ENCODE measurements at regions not wholly inside any gene's neighbourhood (a gene's known extent, or its start where the extent isn't known, plus 50 kb on each side); places are given as distances from the start of the nearest gene placed in this dataset.

DNA sequence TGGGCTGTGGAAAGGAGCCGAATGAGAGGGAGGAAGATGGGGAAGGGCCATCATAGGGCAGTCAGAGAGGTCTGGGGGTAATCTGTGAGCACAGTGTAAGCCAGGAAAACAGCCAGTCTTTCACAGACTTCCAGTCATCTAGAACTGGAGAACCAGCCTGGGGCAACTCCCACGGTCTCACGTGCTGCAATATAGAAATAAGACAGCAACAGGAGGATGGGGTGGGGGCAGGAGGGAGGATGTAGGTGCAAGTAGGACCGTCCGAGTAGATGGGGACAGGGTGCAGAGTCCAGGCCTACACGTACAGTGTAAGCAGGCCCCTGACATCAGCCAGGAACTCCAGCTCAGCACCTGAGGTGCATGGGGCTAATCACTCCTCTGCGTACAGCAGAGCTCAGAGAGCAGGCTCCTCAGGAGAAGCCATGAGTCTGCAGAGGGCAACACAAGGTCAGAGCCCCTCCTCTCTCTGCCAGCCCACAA lies 58.2 kb upstream of the TNFAIP3 start:
- no peak for TF ChIP-seq CTCF (IDR thresholded peaks at IDR 0.05)

- TF ChIP-seq CTCF (IDR thresholded peaks at IDR 0.05): no peak
These were observed 56.4 kb upstream of the TNFAIP3 start for GRCh38 chr6:137810554-137811120.

DNA sequence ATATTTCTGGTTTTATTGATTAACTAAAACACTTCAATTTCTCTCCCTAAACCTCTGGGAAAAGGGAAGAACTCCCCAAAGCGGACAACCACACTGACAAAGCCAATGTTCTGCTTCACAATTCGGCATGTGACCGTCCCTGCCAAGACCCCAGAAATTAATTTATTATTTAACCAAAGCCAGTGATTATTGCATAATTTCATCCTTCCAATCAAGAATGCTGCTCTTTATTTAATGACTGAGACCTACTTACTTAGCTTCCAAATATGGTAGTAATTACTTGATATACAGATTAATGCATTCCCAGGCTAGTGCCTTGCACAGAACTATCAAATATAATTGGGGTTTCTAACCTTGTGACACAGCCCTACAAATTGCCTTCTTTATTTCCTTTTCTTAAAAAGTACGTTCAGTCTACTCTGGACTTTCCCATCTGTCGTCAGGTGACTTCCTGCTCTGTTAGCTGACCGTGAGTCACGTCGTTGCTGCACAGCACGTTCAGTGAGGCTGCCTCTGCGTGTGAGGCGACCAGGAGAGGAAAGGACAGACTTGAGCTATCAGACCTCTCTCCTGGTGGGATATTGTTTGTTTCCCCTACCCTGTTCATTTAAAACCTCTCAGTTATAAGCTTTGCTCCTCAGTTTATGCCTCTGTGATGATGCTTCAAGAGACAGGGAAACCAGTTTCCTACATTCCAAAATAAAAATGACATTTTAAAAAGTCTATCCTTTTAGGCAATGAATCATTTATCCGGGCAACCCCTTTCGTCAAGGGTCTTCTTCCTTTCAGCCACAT lies 55.7 kb upstream of the TNFAIP3 start:
- TF ChIP-seq CTCF (IDR thresholded peaks at IDR 0.05): no peak

- no peak for TF ChIP-seq CTCF (IDR thresholded peaks at IDR 0.05)
These were observed 55.0 kb upstream of the TNFAIP3 start for GRCh38 chr6:137811916-137812553.

DNA sequence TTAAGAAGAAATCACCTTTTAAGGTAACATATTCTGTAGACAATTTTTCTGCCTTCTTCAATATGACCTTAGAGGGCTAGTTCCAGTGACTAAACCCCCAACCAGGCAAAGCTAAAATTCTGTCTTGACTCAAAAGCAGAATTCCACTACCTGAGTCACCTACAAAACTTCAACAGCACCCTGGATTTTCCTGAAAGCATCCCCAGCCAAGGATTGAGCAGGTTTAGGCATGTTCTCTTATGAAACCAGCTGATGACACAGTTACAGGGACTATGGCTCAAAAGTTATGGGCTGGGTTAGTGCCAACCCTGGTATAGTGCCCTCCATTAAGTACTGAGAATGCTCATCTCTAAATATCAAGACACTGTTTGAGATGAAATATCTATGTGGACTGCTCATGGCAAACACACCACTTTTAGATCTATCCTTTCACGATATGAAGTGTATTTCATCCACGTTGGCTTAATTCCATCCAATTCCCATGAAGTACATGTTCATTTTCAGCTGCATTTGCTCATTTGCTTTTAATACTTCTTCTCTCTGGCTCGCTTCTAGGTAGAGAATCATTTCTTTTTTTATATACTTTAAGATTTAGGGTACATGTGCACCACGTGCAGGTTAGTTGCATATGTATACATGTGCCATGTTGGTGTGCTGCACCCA lies 53.6 kb upstream of the TNFAIP3 start:
- no peak for TF ChIP-seq CTCF (IDR thresholded peaks at IDR 0.05)

DNA sequence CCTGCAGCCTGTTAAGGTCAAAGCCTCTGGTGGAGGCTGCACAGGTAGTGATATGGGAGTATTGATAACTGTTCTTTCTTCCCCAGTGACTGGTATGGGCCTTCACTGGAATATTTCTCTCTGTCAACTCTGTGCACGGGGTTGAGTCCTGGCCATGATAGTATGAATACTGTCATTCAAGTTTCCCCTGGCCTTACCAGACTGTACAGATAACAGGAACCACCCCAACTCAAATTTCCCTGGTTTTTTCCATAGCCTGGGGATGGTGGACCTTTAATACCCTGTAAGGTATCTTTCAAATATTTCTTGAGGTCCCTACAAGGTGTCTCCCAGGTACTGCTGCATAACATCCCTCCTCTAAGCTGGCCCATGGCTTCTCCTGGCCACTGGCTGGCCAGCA lies 51.4 kb upstream of the TNFAIP3 start:
- TF ChIP-seq CTCF (IDR thresholded peaks at IDR 0.05): no peak

DNA sequence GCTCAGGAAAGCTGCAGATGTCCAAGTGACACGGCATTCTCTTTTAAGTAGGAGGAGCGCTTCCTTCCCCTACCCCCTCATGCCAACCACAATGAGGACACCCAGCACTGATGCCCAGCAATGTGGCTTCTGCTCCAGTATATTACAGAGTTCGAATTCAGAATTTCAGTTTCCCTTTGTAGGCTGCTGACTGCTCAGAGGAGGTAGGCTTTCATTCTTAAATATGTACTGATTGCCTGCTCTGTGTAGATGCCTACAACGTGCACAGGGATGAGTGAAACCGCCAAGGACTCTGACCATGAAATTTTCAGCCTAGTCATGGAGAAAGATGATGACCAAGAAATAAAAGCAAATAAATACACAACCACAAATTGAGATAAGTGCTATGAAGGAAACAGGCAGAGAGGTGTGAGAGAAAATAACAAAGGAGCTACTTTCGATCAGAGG lies 50.9 kb upstream of the TNFAIP3 start:
- no peak for TF ChIP-seq CTCF (IDR thresholded peaks at IDR 0.05)
